ENCODE measurements at regions not wholly inside any gene's neighbourhood (a gene's known extent, or its start where the extent isn't known, plus 50 kb on each side); places are given as distances from the start of the nearest gene placed in this dataset.

DNA sequence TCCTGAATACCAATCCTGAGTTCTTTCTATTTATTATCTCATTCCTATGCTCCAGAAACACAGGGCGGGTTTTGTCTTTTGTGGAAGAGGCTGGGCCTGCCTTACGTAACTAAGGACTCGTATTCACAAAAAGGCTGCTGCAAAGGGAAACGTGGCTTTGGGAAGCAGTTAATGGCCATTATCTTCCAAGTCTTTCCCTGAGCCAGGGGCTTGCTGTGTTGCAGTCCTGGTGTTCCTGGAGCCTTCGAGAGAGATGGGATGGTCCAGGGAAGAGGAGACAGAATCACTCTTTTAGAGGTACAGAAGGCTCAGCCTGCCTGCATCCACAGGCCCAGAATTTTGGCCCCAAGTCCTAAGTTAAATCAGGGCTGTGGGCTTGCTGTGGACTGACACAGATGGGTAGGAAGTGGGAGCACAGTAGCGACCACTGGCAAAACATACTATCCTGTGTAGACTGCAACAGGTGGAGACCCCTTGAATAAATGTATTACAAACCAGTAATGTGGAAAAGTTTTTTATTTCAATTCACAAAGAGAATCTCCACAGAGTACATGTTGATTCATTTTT is 139.4 kb upstream of the ST6GAL2 start:
- DNase-seq = no peak

DNA sequence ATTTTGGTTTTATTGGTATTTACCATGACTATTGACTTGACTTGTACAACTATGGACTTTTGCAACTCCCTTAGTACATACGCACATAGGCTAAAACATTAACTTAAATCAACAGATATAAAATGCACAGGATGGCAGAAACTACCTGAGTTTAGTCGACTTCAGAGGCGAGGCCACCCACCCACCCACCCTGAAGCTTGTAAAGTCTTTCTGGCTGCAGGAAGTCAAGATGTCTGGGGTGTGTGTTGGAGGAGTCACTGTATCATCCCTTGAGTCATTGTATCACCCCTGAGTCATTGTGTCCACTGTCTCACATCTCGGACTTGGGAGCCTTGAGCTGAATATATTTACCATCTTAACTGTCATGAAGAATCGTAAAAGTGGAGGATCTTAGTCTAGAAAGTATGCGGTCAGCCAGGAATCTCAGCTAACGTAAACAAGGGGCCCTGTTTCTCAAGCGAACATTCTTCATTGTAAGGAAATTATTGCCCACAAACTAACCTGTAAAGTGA is 140.0 kb upstream of the ST6GAL2 start:
- no peak for DNase-seq

DNA sequence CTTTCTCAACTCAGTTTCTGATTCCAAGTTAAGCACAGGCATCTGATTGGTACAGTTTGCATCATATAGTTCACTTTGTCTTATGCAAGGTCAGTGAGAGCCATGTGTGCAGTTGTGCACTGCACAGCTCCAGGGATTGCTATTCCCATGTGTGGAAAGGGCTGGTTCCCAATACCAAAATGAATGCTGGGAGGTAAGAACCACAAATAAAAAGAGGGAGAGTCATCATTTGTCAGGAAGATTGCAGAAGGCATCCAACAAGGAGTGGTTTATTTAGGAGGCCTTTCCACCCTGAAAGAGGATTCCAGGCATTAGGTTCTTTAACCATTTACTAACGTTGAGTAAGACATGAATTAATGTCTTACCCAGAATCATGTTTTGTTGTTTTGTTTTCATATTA is 141.2 kb upstream of the ST6GAL2 start:
- DNase-seq = no peak

DNA sequence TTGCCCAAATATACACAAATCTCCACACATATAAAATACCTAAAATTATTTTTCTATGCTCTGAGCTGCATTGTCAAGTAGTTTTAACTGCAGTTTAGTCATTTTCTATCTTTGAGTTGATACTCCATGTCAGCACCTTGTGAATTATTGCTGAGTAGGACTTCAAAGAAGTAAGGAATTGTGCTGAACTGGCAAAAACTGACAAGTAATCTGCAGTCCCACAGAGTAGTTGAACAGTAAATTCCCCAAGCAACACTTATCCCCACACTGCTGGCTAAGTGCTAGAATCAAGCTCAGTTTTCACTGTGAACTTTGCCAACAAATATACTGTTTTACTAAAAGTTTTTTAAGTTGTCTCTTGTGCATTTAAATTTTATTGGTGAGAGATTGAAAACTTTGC is 141.8 kb upstream of the ST6GAL2 start:
- DNase-seq = peak; percentile 24

DNA sequence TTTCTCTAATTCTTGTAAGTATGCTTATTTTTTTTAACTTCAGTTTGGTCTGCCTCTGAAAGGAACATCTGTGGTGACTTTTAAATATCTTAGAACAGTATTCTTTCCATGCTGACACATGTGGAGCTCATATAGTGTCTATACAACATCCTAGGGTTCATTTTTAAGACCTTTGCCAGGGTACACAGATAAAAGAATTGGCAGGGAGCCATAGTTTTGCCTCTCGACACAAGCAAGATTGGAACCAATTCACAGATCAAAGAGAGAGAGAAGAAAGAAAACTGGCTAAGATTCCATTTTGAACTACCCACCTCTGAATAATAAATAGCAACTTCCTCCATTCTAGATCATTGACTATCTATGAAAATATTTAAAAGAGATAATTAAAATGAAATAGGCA is 142.7 kb upstream of the ST6GAL2 start:
- no peak for DNase-seq

DNA sequence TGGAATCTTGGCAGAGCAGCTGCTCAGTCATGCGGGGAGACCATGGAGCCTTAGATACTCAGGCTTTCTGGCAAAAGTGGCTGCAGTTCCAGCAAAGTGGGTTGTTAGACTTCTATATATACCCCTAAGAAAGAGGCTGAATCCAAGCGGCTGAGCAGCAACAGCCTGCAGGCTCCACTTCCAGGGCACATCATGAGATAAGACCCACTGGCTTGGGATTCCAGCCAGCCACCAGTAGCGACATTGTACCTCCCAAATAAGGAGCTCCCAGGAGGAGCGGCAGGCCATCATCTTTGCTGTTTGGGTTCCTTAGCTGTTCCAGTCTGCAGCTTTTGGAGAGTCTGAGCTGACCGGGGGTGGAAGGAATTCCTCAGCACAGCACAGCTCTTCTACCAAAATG is 150.3 kb upstream of the ST6GAL2 start:
- no peak for DNase-seq

DNA sequence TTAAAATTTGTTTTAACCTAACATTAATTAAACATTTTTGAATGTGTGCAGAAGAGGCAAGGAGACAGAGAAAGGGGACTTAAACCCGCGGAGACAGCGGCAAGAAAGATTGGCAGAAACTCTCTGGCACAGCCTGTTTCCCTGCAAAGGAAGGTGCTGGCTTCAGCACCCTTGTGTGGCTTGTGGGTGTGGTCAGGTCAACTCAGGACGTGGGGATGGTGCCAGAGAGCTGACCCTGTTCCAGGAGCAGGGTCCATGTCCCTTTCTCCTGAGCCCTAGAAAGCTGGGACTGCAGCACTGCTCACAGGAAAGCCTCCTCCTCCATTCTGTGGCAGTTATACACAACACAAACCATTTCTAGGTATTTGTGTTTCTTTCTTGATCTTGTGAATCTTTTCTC is 176.2 kb upstream of the ST6GAL2 start:
- no peak for DNase-seq

DNA sequence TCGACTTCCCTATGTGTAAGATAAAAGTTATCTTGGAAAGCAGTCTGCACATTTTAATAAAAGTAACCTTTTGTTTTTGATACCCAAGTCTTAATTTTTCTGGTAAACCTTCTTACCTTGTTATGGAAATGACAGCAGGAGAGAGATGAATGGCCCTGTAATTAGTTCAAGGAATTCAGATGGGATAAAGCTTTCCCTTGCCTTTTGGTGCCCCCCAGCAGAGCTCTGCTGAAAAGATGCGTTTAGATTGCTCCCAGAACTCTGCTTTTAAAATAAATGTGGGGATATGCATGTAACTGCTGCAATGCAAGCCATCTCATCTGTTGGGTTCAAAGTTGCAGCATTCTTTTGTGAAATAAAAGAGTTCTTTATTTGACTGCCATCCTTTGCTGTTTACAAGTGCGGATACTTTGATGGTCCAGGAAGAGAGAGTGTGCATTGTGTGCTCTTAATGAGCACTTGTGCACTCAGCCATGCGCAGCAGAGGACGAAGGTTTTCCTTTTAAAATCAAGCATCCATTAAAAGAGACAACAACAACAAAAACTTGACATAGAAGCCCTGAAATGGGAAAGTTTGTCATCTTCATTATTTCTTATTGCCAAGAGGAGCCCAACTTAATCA is 176.7 kb upstream of the ST6GAL2 start:
- no peak for DNase-seq

DNA sequence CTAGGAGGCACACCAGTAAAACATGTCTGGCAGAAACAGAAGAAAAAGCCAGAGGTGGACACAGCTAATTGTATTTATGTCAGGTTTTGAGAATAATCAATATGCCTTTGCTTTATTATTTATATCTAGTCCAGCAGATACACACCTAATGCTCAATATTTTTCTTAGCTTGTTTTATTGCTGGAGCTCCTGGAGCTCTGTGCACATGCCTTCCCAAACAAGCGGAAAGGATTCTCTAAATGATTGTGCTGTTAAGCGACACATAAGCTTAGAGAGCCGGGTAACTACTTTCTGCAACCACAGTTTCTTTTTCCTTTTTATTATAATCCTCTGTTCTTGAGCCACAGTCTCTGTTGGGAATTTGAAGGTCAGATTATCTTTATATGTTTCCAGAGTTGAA is 177.3 kb upstream of the ST6GAL2 start:
- DNase-seq = no peak

DNA sequence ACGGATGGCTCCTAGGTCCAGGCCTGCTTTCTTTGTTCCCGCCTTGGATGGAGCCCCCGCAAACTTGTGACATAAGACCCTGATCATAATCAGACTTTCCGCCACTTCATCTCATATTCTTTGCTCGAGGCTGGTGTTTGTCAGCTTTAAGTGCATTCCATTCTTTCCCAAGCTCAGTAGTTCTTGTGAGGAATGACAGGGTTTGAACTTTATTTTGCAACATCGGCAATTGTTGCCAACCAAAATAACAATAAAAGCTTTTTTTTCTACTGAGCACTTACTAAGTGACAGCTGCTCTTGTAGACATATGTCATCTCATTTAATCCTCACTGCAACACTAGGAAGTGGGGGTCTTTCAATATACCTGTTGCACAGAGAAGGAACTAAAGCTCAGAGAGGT is 178.8 kb upstream of the ST6GAL2 start:
- DNase-seq = no peak

DNA sequence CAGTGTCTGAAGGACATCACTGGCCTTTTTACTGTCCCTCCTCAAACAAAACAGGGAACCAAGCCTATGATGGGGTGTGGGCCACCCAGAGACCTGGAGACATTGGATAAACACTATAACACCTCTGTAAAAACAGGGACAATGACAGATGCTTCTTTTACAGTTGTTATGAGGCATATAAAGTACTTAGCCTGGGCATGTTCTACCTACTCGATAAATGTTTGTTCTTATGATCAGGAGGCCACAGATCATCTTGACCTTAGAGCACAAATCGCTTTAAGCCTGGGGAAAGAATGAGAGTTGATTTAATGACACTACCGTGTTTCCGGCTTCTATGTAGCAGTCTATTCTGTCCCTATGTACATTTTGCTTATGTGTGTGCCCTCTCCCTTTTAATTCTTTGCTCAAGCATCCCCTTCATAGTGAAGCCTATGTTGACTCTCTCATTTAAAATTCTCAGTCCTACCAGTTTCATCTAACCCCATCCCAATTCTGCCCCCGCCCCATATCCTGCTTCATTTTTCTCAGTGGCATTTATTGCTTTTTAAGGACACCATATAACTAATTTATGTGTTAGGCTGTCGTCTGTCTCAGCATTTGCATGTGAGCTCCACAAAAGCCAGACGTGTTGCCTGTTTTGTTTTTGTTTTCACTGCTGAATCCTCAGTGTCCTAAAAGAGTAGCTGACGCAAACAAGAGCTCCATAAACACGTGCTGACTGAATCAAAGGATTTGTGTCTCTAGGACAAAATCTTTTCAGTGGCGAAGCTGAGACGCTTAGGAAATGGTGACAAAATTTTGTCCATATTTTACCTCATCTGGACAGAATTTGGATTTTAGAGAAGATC is 182.3 kb upstream of the ST6GAL2 start:
- DNase-seq = no peak

DNA sequence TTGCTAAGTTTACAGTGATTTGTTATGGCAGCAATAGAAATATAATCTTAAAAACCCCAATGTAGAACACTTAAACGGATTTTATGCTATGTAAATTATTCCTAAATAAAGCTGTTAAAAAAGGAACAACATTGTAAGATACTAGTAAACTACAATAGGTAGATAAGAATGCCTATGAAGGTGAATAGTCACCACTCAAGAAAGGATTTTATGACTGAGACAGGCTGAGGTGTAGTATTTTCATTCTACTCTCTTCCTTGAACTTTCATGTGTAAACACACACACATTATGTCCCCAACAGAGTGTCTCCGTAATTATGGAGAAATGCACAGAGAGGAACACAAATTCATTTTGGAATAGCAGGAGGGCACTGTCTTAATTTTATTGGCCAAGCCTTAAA is 183.9 kb upstream of the ST6GAL2 start:
- no peak for DNase-seq

DNA sequence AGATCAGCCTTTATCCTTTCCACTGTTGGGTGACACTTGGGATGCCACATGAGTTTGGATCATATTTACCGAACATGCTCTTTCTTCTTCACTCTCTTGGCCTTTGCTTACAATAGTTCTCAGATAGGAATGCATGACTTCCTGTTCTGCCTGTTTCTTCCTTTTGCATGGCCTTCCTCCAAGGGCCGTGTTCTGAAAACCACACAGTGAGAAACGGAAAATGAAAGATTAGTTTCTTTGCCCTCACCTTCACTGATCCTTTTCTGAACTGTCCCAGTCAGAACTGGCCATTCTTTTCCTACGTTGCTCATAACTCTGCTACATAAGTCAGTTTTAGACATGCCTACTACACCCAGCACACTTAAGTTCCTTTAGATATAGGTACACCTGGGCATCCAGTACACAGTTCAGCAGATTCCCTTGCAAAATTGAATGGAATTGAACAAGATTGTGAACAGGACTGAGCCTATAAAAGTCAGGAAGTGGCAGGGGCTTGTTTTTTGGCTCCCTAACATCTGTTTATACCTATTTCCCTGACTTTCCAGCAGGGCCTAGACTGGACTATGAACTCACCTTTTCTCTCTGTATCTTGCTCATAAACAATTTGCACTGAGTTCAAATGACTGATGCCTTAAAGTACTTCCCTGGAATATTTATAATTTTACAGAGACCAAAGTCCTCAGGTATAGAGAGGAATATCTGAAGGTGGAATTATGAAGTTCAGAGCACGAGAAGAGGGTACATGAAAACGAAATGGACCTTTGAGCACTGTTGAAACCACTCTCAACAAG is 186.4 kb upstream of the ST6GAL2 start:
- no peak for DNase-seq

DNA sequence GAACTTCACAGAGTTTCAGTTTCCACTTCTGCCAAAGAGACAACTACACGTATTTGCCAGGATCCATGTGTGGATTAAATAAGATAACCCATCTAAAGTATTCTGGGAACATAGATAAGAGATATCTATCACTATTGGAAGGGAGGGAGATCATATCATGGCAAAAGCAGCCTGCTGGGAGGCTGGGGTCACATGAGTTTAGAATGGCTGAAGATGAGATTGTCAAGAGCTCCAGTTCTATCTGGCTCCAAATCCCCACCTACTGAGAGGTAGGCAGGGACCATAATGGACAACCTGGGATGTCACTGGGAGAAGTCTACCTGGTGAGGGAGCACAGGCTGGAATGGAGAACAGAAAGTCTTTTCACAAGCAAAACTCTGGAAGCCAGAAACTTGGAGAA is 192.6 kb upstream of the ST6GAL2 start:
- DNase-seq = no peak

DNA sequence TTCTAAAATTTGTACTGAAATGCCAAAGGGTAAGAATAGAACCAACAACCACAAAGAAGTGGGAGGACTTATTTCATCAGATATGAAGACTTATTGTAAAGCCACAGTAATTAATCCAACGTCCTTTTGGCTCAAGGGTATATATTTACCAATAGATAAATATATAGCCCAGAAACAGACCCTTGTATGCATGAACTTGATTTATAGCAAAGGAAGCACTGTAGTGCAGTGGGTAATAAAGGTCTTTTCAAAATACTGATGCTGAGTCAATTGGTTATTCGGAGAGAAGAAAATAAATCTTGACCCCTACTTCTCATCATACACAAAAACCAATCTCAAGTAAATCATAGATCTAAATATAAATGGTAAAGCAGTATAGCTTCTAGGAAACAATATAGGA is 200.5 kb upstream of the ST6GAL2 start:
- no peak for DNase-seq

DNA sequence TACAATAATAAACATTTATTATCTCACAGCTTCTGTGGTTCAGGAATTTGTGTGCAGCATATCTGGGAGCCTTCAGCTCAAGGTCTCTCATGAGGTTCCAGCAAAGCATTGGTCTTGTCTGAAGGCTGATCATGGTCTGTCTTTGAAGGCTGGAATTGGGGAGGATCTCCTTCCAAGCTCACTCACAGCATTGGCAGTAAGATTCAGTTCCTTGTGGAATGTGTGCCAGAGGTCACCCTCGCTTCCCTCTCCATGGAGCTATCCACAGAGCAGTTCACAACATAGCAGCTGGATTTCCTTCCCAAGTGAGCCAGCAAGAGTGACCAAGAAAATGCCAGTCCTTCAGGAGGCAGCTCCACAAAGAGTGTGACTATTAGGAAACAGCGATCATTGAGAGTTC is 202.2 kb upstream of the ST6GAL2 start:
- DNase-seq = no peak

DNA sequence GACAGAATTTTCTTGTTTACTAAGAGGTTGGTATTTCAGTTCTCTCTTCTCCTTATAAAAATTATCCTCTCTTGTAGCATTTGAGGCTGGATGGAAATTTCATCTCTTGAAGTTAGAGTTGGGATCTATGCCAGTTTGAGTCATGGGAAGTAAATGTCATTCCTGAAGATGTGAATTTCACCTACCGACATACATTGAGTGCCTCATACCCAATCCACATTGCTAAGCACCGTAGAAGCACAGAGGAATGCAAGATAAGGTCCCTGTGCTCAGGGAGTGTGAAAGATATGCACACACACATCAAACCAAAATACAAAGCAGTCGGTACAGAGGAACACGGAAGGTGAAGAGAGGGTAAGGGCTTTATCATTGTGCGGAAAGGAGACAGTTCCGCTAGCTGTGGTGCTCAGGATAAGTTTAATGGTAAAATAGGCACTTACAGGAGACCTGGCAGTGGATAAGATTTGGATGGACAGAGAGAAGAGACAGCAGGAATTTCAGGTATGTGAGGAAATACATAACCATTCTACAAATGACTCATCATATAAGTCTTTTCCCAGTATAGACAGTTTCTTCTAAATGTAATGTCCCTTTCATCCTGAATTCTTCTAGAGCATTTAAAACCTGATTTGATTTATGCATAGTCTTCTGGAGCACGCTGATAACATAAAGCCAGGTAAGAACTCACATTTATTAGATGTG is 205.3 kb upstream of the ST6GAL2 start:
- DNase-seq = no peak

DNA sequence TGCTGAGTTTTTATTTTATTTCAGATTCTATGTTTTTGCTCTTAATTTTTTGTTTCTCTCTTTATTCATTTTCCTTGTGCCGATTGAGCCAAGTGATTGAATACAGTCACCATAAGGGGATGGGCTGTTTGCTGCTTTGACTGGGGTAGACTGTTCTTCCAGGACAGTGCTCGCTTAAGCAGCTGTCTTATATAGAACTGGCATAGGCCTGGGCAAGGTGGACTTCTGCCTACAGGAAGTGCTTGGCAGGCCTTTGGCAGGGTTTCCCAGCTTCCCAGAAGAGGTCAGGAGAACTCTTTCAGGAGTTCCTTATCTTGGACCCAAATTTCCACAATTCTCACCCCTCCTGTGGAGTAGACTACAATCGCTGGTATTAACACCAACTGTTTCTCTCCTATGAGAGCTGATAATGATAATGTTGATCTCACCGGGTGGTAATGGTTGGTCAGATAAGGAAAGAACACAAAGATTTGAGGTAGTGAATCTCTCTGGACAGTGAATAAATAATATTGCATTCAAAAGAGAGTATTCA is 207.5 kb upstream of the ST6GAL2 start:
- DNase-seq = no peak

DNA sequence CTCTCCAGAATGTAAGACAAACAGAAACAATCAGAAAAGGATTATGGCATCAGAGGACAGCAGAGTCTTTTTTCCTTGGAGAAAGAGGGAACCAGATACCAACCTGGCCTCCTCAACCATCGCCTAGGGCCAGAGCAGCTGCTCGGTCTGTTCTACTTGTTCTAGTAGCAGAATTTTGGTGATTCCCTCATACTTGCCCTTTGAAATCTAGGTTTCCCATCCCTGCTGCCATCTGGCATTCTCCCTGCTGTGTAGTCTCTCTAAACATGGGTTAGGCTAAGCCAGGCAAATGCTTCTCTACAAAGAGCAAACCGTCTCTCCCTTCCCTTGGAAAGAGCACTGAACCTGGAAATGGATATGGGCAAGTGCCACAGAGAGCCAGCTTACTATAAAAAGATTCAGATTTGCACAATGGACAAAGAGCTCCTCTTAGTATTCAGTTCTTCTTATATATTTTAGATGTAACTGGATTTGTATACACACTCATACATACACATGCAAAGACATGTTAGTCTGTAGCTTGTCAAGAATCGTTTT is 208.6 kb upstream of the ST6GAL2 start:
- no peak for DNase-seq

DNA sequence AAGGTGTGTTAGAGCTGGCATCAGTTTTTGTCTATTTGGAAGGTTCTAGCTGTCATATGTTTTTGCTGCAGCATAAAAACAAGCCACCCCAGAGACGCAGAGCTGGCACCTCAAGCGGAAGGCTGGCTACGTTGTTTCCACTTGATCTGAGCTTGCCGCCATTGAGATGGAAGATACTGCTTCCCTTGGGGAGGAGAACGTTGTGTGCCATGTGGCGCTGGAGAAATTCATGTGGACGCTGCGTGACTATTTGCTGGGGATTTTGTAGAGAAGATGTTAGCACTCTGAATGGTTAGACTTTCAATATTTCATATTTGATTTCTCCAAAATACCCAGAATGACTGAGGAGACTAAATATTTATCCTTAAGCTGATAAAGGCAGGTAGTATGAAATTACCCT is 216.2 kb upstream of the ST6GAL2 start:
- no peak for DNase-seq

DNA sequence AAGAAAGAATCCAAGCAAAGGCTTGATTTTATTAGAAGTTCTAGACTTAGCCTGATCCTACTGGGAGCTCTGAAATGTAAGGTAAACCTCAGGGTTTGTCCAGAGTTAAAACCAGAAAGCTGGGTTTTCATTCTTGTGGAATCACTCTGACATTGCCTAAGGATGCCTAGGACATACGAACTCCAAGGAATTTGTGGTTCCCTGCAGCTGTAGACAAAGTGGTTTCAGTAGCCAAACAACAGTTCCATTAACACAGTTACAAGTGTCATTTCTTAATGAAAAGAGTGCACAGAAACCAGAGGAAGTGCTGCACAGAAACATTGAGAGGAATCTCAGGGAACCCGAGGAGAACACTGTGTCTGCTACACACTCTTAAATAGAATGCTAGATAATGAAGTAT is 221.4 kb upstream of the ST6GAL2 start:
- no peak for DNase-seq
